H9 (cell line): ENCODE measurements at regions not wholly inside any gene's neighbourhood (a gene's known extent, or its start where the extent isn't known, plus 50 kb on each side); places are given as distances from the start of the nearest gene placed in this dataset.
A peak's percentile ranks its signal among the peaks of the same experiment; 100 is the strongest.

Source experiments
- DNase-seq: peaks from one replicate; pipeline ENCODE4 v3.0.0-alpha.2; 2017
- H2AFZ ChIP-seq: one replicate; pipeline ENCODE4 v1.6.1; 2013; ENCODE audit warnings: mild to moderate bottlenecking, low read length, control low read depth, moderate library complexity
- H2AK5ac ChIP-seq: 2 replicates; pipeline ENCODE4 v1.6.1; 2013; ENCODE audit warnings: low read length, control low read depth, mixed read lengths; ENCODE audit not compliant: insufficient read length
- H2BK120ac ChIP-seq: one replicate; pipeline ENCODE4 v1.6.1; 2013; ENCODE audit warnings: low read depth, mild to moderate bottlenecking, low read length, control low read depth, inconsistent platforms; ENCODE audit not compliant: poor library complexity, severe bottlenecking
- H2BK12ac ChIP-seq: 2 replicates; pipeline ENCODE4 v1.6.1; 2013; ENCODE audit warnings: low read length, control low read depth, mixed read lengths, low read depth; ENCODE audit not compliant: insufficient read length
- H2BK15ac ChIP-seq: 2 replicates; pipeline ENCODE4 v1.6.1; 2013; ENCODE audit warnings: low read depth, low read length, control low read depth
- H2BK20ac ChIP-seq: one replicate; pipeline ENCODE4 v1.6.1; 2013; ENCODE audit warnings: low read depth, mild to moderate bottlenecking, low read length, control low read depth, inconsistent platforms; ENCODE audit not compliant: poor library complexity, severe bottlenecking
- H2BK5ac ChIP-seq: 2 replicates; pipeline ENCODE4 v1.6.1; 2013; ENCODE audit warnings: low read length, control low read depth, mixed read lengths; ENCODE audit not compliant: insufficient read length
- H3K14ac ChIP-seq: 2 replicates; pipeline ENCODE4 v1.6.1; 2013; ENCODE audit warnings: low read length, control low read depth; ENCODE audit not compliant: insufficient read depth
- H3K18ac ChIP-seq: 2 replicates; pipeline ENCODE4 v1.6.1; 2013; ENCODE audit warnings: low read depth, mild to moderate bottlenecking, mixed read lengths, low read length, control low read depth; ENCODE audit not compliant: insufficient read length
- H3K23ac ChIP-seq: 2 replicates; pipeline ENCODE4 v1.6.1; 2013; ENCODE audit warnings: low read length, control low read depth, mixed read lengths, low read depth; ENCODE audit not compliant: insufficient read length
- H3K23me2 ChIP-seq: 2 replicates; pipeline ENCODE4 v1.6.1; 2013; ENCODE audit warnings: low read depth, mild to moderate bottlenecking, mixed read lengths, low read length, control low read depth; ENCODE audit not compliant: insufficient read length, poor library complexity, severe bottlenecking
- H3K27ac ChIP-seq: 2 replicates; pipeline ENCODE4 v1.5.1; 2013; ENCODE audit warnings: low read length, control low read depth, mixed read lengths, low read depth; ENCODE audit not compliant: insufficient read length
- H3K27me3 ChIP-seq: 2 replicates; pipeline ENCODE4 v1.6.1; 2013; ENCODE audit warnings: low read length, control low read depth, inconsistent platforms; ENCODE audit not compliant: insufficient read depth
- H3K4ac ChIP-seq: 2 replicates; pipeline ENCODE4 v1.6.1; 2013; ENCODE audit warnings: low read depth, mild to moderate bottlenecking, control low read depth, inconsistent platforms, low read length, moderate library complexity
- H3K4me1 ChIP-seq: 2 replicates; pipeline ENCODE4 v1.6.1; 2013; ENCODE audit warnings: low read length, control low read depth, inconsistent platforms; ENCODE audit not compliant: insufficient read depth
- H3K4me2 ChIP-seq: 2 replicates; pipeline ENCODE4 v1.6.1; 2013; ENCODE audit warnings: low read length, control low read depth, mixed read lengths; ENCODE audit not compliant: insufficient read length, insufficient read depth
- H3K56ac ChIP-seq: 2 replicates; pipeline ENCODE4 v1.6.1; 2013; ENCODE audit warnings: low read depth, mild to moderate bottlenecking, mixed read lengths, low read length, control low read depth; ENCODE audit not compliant: insufficient read length
- H3K79me1 ChIP-seq: 2 replicates; pipeline ENCODE4 v1.6.1; 2013; ENCODE audit warnings: low read depth, mild to moderate bottlenecking, moderate library complexity, low read length, control low read depth, inconsistent platforms; ENCODE audit not compliant: insufficient read depth, poor library complexity, severe bottlenecking
- H3K79me2 ChIP-seq: 2 replicates; pipeline ENCODE4 v1.6.1; 2013; ENCODE audit warnings: low read length, control low read depth, inconsistent platforms; ENCODE audit not compliant: insufficient read depth
- H3K9ac ChIP-seq: 2 replicates; pipeline ENCODE4 v1.6.1; 2013; ENCODE audit warnings: low read length, control low read depth, mixed read lengths; ENCODE audit not compliant: insufficient read length; ENCODE audit errors: extremely low read depth
- H3K9me3 ChIP-seq: one replicate; pipeline ENCODE4 v1.6.1; 2013; ENCODE audit warnings: low read depth, low read length, inconsistent platforms; ENCODE audit not compliant: control insufficient read depth
- H3T11ph ChIP-seq: one replicate; pipeline ENCODE4 v1.6.1; 2013; ENCODE audit warnings: mild to moderate bottlenecking, low read length, control low read depth, inconsistent platforms
- H4K20me1 ChIP-seq: one replicate; pipeline ENCODE4 v1.6.1; 2013; ENCODE audit not compliant: control insufficient read depth, insufficient read length, insufficient read depth
- H4K5ac ChIP-seq: 2 replicates; pipeline ENCODE4 v1.6.1; 2013; ENCODE audit warnings: low read depth, mild to moderate bottlenecking, mixed read lengths, low read length, control low read depth; ENCODE audit not compliant: insufficient read length
- H4K8ac ChIP-seq: replicated peaks from 2 replicates; pipeline ENCODE4 v1.6.1; 2013; ENCODE audit warnings: low read length, control low read depth, mixed read lengths, low read depth; ENCODE audit not compliant: insufficient read length
- H4K91ac ChIP-seq: 2 replicates; pipeline ENCODE4 v1.6.1; 2013; ENCODE audit warnings: low read depth, mild to moderate bottlenecking, moderate library complexity, mixed read lengths, low read length, control low read depth; ENCODE audit not compliant: insufficient read length
- H3K27ac Mint-ChIP-seq, 3 experiments: 2 replicates in 2 of 3; 3 replicates in 1 of 3; pipeline ENCODE4 v1.8.0; 2020 to 2021; ENCODE audit warnings: mixed read lengths in 3 of 3, mild to moderate bottlenecking in 1 of 3, moderate library complexity in 1 of 3
- H3K27me3 Mint-ChIP-seq: 2 replicates; pipeline ENCODE4 v1.8.0; 2021; ENCODE audit warnings: low read depth, mild to moderate bottlenecking, moderate library complexity, mixed read lengths
- H3K36me3 Mint-ChIP-seq, 3 experiments: 2 replicates in 2 of 3; 3 replicates in 1 of 3; pipeline ENCODE4 v1.8.0; 2020 to 2021; ENCODE audit warnings: low read depth in 3 of 3, mixed read lengths in 3 of 3; ENCODE audit not compliant: insufficient read depth in 1 of 3
- H3K4me1 Mint-ChIP-seq, 2 experiments: 2 replicates each; pipeline ENCODE4 v1.8.0; 2020; ENCODE audit warnings: mixed read lengths in 2 of 2
- H3K4me3 Mint-ChIP-seq, 2 experiments: 2 replicates in 1 of 2; 3 replicates in 1 of 2; pipeline ENCODE4 v1.8.0; 2020 to 2021; ENCODE audit warnings: mild to moderate bottlenecking in 2 of 2, mixed read lengths in 2 of 2, moderate library complexity in 1 of 2
- H3K9me3 Mint-ChIP-seq, 2 experiments: 2 replicates in 1 of 2; 3 replicates in 1 of 2; pipeline ENCODE4 v1.8.0; 2020; ENCODE audit warnings: mild to moderate bottlenecking in 2 of 2, mixed read lengths in 2 of 2, moderate library complexity in 1 of 2
- WGBS: extraction: QIAGEN DNeasy Blood & Tissue Kit; methylation state at CpG from one replicate; pipeline ENCODE4 v1.1.7; 2013; ENCODE audit warnings: missing lambda C conversion rate, low lambda C conversion rate, mixed read lengths; ENCODE audit not compliant: insufficient read length; ENCODE audit errors: extremely low coverage; 5-methylcytosine and 5-hydroxymethylcytosine counted together
- TF ChIP-seq, protein P1 (sequence below): fragments of 200-600 bp; sonication (generic); conservative IDR thresholded peaks from 3 replicates; pipeline ENCODE4 v1.8.0; 2021; ENCODE audit warnings: antibody characterized with exemption, mild to moderate bottlenecking

DNA sequence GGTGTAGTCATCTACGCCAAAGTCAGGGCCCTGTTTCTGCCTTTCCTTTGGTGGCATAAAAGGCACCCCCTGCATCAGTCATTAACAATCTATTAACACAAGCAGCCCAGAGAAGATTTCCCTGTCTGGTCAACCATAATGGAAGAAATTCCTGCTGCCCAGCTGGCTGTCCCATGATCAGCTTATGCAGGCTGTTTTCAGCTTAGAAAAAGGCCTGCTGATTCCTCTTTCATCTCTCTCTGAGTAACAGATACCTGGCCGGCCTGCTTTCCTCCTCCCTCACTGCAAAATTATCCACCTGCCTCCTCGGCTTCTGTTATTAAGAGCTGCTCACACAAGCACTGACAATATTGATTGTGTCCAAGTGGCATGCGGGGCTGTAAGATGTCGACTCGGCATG, 70.3 kb upstream of the MMP2 start:
- Histone ChIP-seq H3K4me1 (no peaks in the 10 kb centered on the region), H3K9ac (no peak overlapping the region), H3K23me2 (no peaks in the 10 kb centered on the region), H2AK5ac (no peak overlapping the region), H2BK12ac (no peak overlapping the region), H4K8ac (no peak overlapping the region), H3K56ac (no peak overlapping the region), H4K5ac (no peak overlapping the region), H3T11ph (no peak overlapping the region), H2BK15ac (no peak overlapping the region), H2BK5ac (no peak overlapping the region), H2AFZ (no peak overlapping the region), H3K18ac (no peak overlapping the region), H3K14ac (no peak overlapping the region), H3K4ac (no peak overlapping the region), H3K4me2 (no peak overlapping the region), H2BK120ac (no peak overlapping the region), H3K79me1 (no peaks in the 10 kb centered on the region), H3K27ac (no peak overlapping the region), H3K27me3 (no peaks in the 10 kb centered on the region), H3K23ac (no peak overlapping the region), H3K9me3 (no peaks in the 10 kb centered on the region), H4K91ac (no peak overlapping the region), H3K79me2 (no peaks in the 10 kb centered on the region), H2BK20ac (no peak overlapping the region), H4K20me1 (no peaks in the 10 kb centered on the region)
- H3K4me1 Mint-ChIP-seq = peaks cover 8 to 20% of the 10 kb centered on the region in 2 experiments
- TF ChIP-seq, protein P1, sequence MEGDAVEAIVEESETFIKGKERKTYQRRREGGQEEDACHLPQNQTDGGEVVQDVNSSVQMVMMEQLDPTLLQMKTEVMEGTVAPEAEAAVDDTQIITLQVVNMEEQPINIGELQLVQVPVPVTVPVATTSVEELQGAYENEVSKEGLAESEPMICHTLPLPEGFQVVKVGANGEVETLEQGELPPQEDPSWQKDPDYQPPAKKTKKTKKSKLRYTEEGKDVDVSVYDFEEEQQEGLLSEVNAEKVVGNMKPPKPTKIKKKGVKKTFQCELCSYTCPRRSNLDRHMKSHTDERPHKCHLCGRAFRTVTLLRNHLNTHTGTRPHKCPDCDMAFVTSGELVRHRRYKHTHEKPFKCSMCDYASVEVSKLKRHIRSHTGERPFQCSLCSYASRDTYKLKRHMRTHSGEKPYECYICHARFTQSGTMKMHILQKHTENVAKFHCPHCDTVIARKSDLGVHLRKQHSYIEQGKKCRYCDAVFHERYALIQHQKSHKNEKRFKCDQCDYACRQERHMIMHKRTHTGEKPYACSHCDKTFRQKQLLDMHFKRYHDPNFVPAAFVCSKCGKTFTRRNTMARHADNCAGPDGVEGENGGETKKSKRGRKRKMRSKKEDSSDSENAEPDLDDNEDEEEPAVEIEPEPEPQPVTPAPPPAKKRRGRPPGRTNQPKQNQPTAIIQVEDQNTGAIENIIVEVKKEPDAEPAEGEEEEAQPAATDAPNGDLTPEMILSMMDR = no peak
- no CpG with 5 or more reads among the region's 6 CpGs for WGBS
- H3K9me3 Mint-ChIP-seq = no peaks in the 10 kb centered on the region
- H3K27me3 Mint-ChIP-seq = peaks cover 4% of the 10 kb centered on the region
- no peak for DNase-seq
- peak overlapping the region; percentile 14 to 64 (median 55); a peak in 3 of 7 replicates for H3K27ac Mint-ChIP-seq
- H3K4me3 Mint-ChIP-seq = no peak overlapping the region
- no peaks in the 10 kb centered on the region for H3K36me3 Mint-ChIP-seq
